Left ventricle myocardium inferior (tissue), 1 donor: ENCODE measurements at regions not wholly inside any gene's neighbourhood (a gene's known extent, or its start where the extent isn't known, plus 50 kb on each side); places are given as distances from the start of the nearest gene placed in this dataset.
A peak's percentile ranks its signal among the peaks of the same experiment; 100 is the strongest.

ENCODE experiments used
- DNase-seq: peaks from one replicate; pipeline ENCODE4 v3.0.0-alpha.2; 2020
- H3K27ac ChIP-seq: fragments of 200-600 bp; replicated peaks from 2 replicates; pipeline ENCODE4 v1.8.0; 2021
- H3K27me3 ChIP-seq: fragments of 200-600 bp; 2 replicates; pipeline ENCODE4 v1.8.0; 2021; ENCODE audit warnings: low read depth
- H3K36me3 ChIP-seq: fragments of 200-600 bp; 2 replicates; pipeline ENCODE4 v1.8.0; 2021
- H3K4me1 ChIP-seq: fragments of 200-600 bp; 2 replicates; pipeline ENCODE4 v1.8.0; 2021
- H3K4me3 ChIP-seq: fragments of 200-600 bp; 2 replicates; pipeline ENCODE4 v1.8.0; 2021; ENCODE audit warnings: mild to moderate bottlenecking, moderate library complexity
- H3K9me3 ChIP-seq: fragments of 200-600 bp; replicated peaks from 2 replicates; pipeline ENCODE4 v1.8.0; 2021
- CTCF ChIP-seq: fragments of 200-600 bp; IDR thresholded peaks from 2 replicates; pipeline ENCODE4 v1.8.0; 2021; ENCODE audit warnings: antibody characterized with exemption, mild to moderate bottlenecking, borderline replicate concordance
- intact Hi-C: fragments of 100-400 bp; cut with micrococcal nuclease; formaldehyde crosslinking; loops from one replicate; pipeline ENCODE4 v1.11.0; 2022
- donor health status: DM: no; HTN: yes; CAD: no; lungs with severe emphysema.

- intact Hi-C loops, result no loop called here
- Histone ChIP-seq H3K27me3 (no peaks in the 10 kb centered on the region), H3K9me3 (no peaks in the 10 kb centered on the region), H3K4me3 (no peak overlapping the region), H3K4me1 (peaks cover 43% of the 10 kb centered on the region), H3K27ac (no peak overlapping the region), H3K36me3 (no peaks in the 10 kb centered on the region)
- no peak for DNase-seq
- TF ChIP-seq CTCF, result no peak
Observed at GRCh38 chr6:89028774-89029173, 51.8 kb upstream of the PNRC1 start.

GRCh38 chr6:89027756-89028155 is 52.8 kb upstream of the PNRC1 start:
- no peak for DNase-seq
- Histone ChIP-seq H3K4me3 (no peak overlapping the region), H3K27me3 (no peaks in the 10 kb centered on the region), H3K4me1 (peaks cover 43% of the 10 kb centered on the region), H3K36me3 (no peaks in the 10 kb centered on the region), H3K9me3 (no peaks in the 10 kb centered on the region), H3K27ac (no peak overlapping the region)
- intact Hi-C loops, result no loop called here
- no peak for TF ChIP-seq CTCF

- no peak for DNase-seq
- no peak for TF ChIP-seq CTCF
- Histone ChIP-seq H3K27ac (peak overlapping the region; percentile 23), H3K4me1 (peaks cover 49% of the 10 kb centered on the region), H3K36me3 (no peaks in the 10 kb centered on the region), H3K9me3 (no peaks in the 10 kb centered on the region), H3K27me3 (no peaks in the 10 kb centered on the region), H3K4me3 (no peak overlapping the region)
- intact Hi-C loops, result no loop called here
Observed at GRCh38 chr6:89026151-89026550, 54.4 kb upstream of the PNRC1 start.

- Histone ChIP-seq H3K4me1 (peaks cover 49% of the 10 kb centered on the region), H3K36me3 (no peaks in the 10 kb centered on the region), H3K9me3 (no peaks in the 10 kb centered on the region), H3K27me3 (no peaks in the 10 kb centered on the region), H3K27ac (no peak overlapping the region), H3K4me3 (no peak overlapping the region)
- intact Hi-C loops, result no loop called here
- no peak for TF ChIP-seq CTCF
- no peak for DNase-seq
Observed at GRCh38 chr6:89025633-89026032, 54.9 kb upstream of the PNRC1 start.

- intact Hi-C loops, result no loop called here
- no peak for TF ChIP-seq CTCF
- Histone ChIP-seq H3K36me3 (no peaks in the 10 kb centered on the region), H3K9me3 (no peaks in the 10 kb centered on the region), H3K4me1 (peaks cover 49% of the 10 kb centered on the region), H3K27me3 (no peaks in the 10 kb centered on the region), H3K4me3 (no peak overlapping the region), H3K27ac (peak overlapping the region; percentile 82)
- DNase-seq, result no peak
Observed at GRCh38 chr6:89024456-89024855, 56.1 kb upstream of the PNRC1 start.
